ENCODE measurements at regions not wholly inside any gene's neighbourhood (a gene's known extent, or its start where the extent isn't known, plus 50 kb on each side); places are given as distances from the start of the nearest gene placed in this dataset.

DNA sequence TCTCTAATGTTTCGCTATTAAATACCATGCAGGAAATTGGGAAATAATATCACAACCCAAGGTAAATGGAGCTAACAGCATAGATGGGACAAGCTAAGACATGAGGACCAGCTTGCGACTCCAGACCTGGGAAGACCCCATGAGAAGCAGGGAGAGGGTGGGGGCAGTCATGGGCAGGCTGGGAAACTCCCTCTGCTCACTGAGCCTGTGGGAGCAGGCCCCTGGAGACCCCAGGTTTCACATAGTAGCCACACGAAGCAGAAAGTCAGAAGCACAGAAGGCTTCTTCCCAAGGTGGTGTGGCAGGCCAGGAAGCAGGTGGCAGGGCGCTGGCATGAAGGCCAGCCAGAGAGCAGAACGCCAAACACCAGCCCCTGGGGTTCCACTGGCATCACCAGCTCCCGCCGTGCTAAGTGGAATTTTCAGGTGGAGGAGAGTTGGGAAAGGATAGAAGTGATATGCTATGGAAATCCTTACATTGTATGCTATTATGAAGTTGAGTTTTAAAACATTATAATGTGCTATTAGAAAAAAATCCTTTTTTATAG is 99.9 kb upstream of the RNF32 start:
- no peak overlapping the region for H3K27ac ChIP-seq
- DNase-seq (ENCODE audit: low spot score) = no peak
- POLR2A ChIA-PET (ENCODE audit: low non-redundant PET) = no interaction called here
- TF ChIP-seq, protein P1, sequence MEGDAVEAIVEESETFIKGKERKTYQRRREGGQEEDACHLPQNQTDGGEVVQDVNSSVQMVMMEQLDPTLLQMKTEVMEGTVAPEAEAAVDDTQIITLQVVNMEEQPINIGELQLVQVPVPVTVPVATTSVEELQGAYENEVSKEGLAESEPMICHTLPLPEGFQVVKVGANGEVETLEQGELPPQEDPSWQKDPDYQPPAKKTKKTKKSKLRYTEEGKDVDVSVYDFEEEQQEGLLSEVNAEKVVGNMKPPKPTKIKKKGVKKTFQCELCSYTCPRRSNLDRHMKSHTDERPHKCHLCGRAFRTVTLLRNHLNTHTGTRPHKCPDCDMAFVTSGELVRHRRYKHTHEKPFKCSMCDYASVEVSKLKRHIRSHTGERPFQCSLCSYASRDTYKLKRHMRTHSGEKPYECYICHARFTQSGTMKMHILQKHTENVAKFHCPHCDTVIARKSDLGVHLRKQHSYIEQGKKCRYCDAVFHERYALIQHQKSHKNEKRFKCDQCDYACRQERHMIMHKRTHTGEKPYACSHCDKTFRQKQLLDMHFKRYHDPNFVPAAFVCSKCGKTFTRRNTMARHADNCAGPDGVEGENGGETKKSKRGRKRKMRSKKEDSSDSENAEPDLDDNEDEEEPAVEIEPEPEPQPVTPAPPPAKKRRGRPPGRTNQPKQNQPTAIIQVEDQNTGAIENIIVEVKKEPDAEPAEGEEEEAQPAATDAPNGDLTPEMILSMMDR (conservative IDR thresholded peaks at IDR 0.05; ENCODE audit: low read depth) = no peak
- CTCF ChIA-PET = no interaction called here

DNA sequence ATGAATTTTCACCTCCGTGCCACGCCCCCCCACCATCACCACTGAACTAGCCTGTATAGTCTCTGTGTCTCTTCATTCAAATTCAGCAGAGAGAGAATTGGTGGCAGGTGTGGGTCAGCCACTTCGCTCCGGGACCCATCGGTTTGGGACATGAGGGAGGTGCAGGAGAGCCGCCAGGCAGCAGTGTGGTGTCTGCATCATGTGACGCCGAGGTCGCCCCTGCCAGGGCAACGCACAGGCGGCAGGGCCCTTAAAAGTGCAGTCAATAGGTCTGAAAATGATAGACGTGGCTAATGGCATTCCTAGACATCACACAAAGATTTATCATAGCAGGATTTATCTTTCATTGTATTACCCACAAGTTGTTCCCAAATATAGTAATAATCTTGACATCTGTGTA is 100.6 kb upstream of the RNF32 start:
- CTCF ChIA-PET = no interaction called here
- TF ChIP-seq, protein P1 (conservative IDR thresholded peaks at IDR 0.05; ENCODE audit: low read depth) = no peak
- POLR2A ChIA-PET (ENCODE audit: low non-redundant PET) = no interaction called here
- no peak for DNase-seq (ENCODE audit: low spot score)
- no peak overlapping the region for H3K27ac ChIP-seq

DNA sequence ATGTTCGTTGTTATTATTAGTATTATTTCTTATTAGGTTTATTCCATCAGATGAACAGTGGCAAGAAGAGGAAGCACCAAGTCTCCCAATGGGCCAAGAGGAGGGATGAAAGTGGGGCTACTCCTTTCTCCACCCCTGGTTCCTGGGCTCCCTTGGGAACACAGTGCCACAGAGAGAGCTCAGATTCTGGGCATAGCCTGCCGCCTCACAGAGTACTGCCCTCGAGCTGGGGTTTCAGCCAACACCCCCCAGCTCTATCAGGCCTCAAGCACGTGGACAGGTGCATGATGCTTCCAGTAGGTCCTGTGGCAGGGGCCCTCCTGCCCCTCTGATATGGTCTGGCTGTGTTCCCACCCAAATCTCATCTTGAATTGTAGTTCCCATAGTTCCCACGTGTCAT is 103.6 kb upstream of the RNF32 start:
- DNase-seq (ENCODE audit: low spot score) = no peak
- ChIA-PET POLR2A (ENCODE audit: low non-redundant PET) (no interaction called here), CTCF (no interaction called here)
- no peak overlapping the region for H3K27ac ChIP-seq
- TF ChIP-seq, protein P1 (conservative IDR thresholded peaks at IDR 0.05; ENCODE audit: low read depth) = no peak

DNA sequence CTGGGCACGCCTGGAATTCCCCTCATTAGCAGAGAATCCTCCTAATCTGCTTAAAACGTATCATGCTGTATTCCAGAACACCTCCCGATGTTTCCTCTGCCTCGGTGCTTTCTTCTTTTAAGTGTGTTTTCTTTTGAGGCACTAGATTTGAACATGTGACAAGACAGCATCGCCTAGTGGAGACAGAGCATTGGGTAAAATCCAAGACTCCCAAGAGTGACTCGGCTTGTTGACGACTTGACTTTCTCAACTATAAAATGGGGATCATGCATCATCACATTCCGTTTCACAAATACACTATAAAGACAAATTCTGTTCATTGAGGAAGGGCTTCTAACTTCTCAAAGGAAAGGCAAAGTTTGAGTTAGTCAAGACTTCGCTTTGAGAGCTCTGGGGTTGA is 105.6 kb upstream of the RNF32 start:
- CTCF ChIA-PET = no interaction called here
- TF ChIP-seq, protein P1 (conservative IDR thresholded peaks at IDR 0.05; ENCODE audit: low read depth) = no peak
- H3K27ac ChIP-seq = no peak overlapping the region
- POLR2A ChIA-PET (ENCODE audit: low non-redundant PET) = no interaction called here
- no peak for DNase-seq (ENCODE audit: low spot score)

DNA sequence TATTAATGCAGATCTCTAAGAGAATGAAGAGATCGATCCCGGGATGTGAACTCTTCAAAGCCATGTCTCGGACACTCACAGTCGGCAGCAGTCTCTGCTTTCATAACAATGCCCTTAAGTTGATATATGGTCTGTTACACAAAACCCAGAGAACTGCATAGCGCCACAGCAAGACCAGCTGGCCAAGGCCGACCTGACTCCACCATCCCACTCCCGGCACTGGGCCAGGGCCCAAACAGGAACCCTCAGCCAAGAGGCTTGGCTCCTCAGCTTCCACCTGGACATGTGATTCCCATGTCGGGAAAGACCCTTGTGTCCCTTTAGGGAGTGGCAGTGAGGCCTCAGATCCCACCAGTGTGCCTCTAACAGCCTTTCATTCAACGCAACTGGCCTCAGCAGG is 106.6 kb upstream of the RNF32 start:
- TF ChIP-seq, protein P1 (conservative IDR thresholded peaks at IDR 0.05; ENCODE audit: low read depth) = no peak
- H3K27ac ChIP-seq = no peak overlapping the region
- ChIA-PET POLR2A (ENCODE audit: low non-redundant PET) (no interaction called here), CTCF (no interaction called here)
- DNase-seq (ENCODE audit: low spot score) = no peak

DNA sequence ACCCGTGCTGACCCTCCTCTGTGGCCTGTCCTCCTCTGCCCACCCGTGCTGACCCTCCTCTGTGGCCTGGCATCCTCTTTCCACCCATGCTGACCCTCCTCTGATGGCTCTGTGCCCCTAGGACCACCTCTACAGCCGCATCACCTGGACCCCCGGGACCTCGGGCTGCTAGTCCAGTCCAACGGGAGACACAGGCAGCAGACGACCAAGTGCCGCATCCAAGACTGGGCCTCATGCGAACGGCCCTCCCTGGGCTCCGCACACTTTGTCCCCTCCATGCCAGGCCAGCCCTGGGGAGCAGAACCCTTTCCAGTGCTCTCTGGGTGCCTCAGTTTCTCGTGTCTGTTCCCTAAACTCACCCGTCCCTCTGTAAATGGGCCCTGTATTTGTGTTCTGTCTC is 107.2 kb upstream of the RNF32 start:
- no peak for DNase-seq (ENCODE audit: low spot score)

More for the DNA sequence above, 107.2 kb upstream of the RNF32 start:
- ChIA-PET CTCF (no interaction called here), POLR2A (ENCODE audit: low non-redundant PET) (no interaction called here)
- TF ChIP-seq, protein P1 (conservative IDR thresholded peaks at IDR 0.05; ENCODE audit: low read depth) = no peak
- no peak overlapping the region for H3K27ac ChIP-seq

Measured in RWPE1 (cell line).